HG03442 (cell line): ENCODE measurements at regions not wholly inside any gene's neighbourhood (a gene's known extent, or its start where the extent isn't known, plus 50 kb on each side); places are given as distances from the start of the nearest gene placed in this dataset.

Experiments
- ATAC-seq: cut with Tn5 transposase; IDR thresholded peaks from one replicate; pipeline ENCODE4 v1.9.1; 2021; ENCODE audit warnings: mild to moderate bottlenecking, moderate library complexity; ENCODE audit not compliant: unreplicated experiment

- no peak for ATAC-seq
Observed at GRCh38 chr4:24249972-24250371, 334.4 kb downstream of the DHX15 start.

- no peak for ATAC-seq
Observed at GRCh38 chr4:24248674-24249630, 335.4 kb downstream of the DHX15 start.

- ATAC-seq, result no peak
Observed at GRCh38 chr4:24245491-24245820, 338.9 kb downstream of the DHX15 start.

GRCh38 chr4:24244663-24245490, 339.5 kb downstream of the DHX15 start:
- ATAC-seq, result no peak

GRCh38 chr4:24243641-24244040, 340.7 kb downstream of the DHX15 start:
- no peak for ATAC-seq

- ATAC-seq, result no peak
Observed at GRCh38 chr4:24241511-24241910, 342.8 kb downstream of the DHX15 start.

- no peak for ATAC-seq
Observed at GRCh38 chr4:24240655-24241054, 343.7 kb downstream of the DHX15 start.

- no peak for ATAC-seq
Observed at GRCh38 chr4:24237709-24238108, 346.6 kb downstream of the DHX15 start.

- no peak for ATAC-seq
Observed at GRCh38 chr4:24236532-24236931, 346.7 kb upstream of the PPARGC1A start.

GRCh38 chr4:24236120-24236519, 346.3 kb upstream of the PPARGC1A start:
- no peak for ATAC-seq

- ATAC-seq, result no peak
Observed at GRCh38 chr4:24235618-24236017, 345.8 kb upstream of the PPARGC1A start.

- ATAC-seq, result no peak
Observed at GRCh38 chr4:24234288-24234848, 344.5 kb upstream of the PPARGC1A start.

- ATAC-seq, result no peak
Observed at GRCh38 chr4:24230955-24231354, 341.1 kb upstream of the PPARGC1A start.

- ATAC-seq, result no peak
Observed at GRCh38 chr4:24229978-24230377, 340.1 kb upstream of the PPARGC1A start.

- no peak for ATAC-seq
Observed at GRCh38 chr4:24228692-24229091, 338.8 kb upstream of the PPARGC1A start.

- ATAC-seq, result peak; percentile 52
Observed at GRCh38 chr4:24226667-24227066, 336.8 kb upstream of the PPARGC1A start.

GRCh38 chr4:24226023-24226422, 336.2 kb upstream of the PPARGC1A start:
- no peak for ATAC-seq

- no peak for ATAC-seq
Observed at GRCh38 chr4:24224446-24224845, 334.6 kb upstream of the PPARGC1A start.

- ATAC-seq, result no peak
Observed at GRCh38 chr4:24219209-24219608, 329.4 kb upstream of the PPARGC1A start.

- no peak for ATAC-seq
Observed at GRCh38 chr4:24218566-24218965, 328.7 kb upstream of the PPARGC1A start.

GRCh38 chr4:24214796-24215195, 324.9 kb upstream of the PPARGC1A start:
- no peak for ATAC-seq

GRCh38 chr4:24213961-24214360, 324.1 kb upstream of the PPARGC1A start:
- ATAC-seq, result no peak
